ENCODE measurements at regions not wholly inside any gene's neighbourhood (a gene's known extent, or its start where the extent isn't known, plus 50 kb on each side); places are given as distances from the start of the nearest gene placed in this dataset.
A peak's percentile ranks its signal among the peaks of the same experiment; 100 is the strongest.

GRCh38 chrX:40154853-40155588 is 57.3 kb upstream of the BCOR start:
- Histone ChIP-seq H3K27me3 (replicated peaks; ENCODE audit: control insufficient read depth, insufficient read depth, low read length) (no peaks in the 10 kb centered on the region; the same call in 1 of the 2 replicates), H3K36me3 (ENCODE audit: control insufficient read depth, insufficient read depth, low read length) (no peaks in the 10 kb centered on the region), H3K4me3 (replicated peaks; ENCODE audit: low read depth, low read length) (peak overlapping the region; percentile 45)
- no peak for DNase-seq (ENCODE audit: extremely low read depth, insufficient read length)
- no peak for TF ChIP-seq CTCF (IDR thresholded peaks at IDR 0.05; ENCODE audit: insufficient read depth, low read length, poor library complexity, severe bottlenecking)

GRCh38 chrX:40154250-40154852 is 56.6 kb upstream of the BCOR start:
- Histone ChIP-seq H3K36me3 (ENCODE audit: control insufficient read depth, insufficient read depth, low read length) (no peaks in the 10 kb centered on the region), H3K4me3 (replicated peaks; ENCODE audit: low read depth, low read length) (peak overlapping the region; percentile 45), H3K27me3 (replicated peaks; ENCODE audit: control insufficient read depth, insufficient read depth, low read length) (no peaks in the 10 kb centered on the region; the same call in 1 of the 2 replicates)
- DNase-seq (ENCODE audit: extremely low read depth, insufficient read length), result no peak
- TF ChIP-seq CTCF (IDR thresholded peaks at IDR 0.05; ENCODE audit: insufficient read depth, low read length, poor library complexity, severe bottlenecking), result no peak

DNA sequence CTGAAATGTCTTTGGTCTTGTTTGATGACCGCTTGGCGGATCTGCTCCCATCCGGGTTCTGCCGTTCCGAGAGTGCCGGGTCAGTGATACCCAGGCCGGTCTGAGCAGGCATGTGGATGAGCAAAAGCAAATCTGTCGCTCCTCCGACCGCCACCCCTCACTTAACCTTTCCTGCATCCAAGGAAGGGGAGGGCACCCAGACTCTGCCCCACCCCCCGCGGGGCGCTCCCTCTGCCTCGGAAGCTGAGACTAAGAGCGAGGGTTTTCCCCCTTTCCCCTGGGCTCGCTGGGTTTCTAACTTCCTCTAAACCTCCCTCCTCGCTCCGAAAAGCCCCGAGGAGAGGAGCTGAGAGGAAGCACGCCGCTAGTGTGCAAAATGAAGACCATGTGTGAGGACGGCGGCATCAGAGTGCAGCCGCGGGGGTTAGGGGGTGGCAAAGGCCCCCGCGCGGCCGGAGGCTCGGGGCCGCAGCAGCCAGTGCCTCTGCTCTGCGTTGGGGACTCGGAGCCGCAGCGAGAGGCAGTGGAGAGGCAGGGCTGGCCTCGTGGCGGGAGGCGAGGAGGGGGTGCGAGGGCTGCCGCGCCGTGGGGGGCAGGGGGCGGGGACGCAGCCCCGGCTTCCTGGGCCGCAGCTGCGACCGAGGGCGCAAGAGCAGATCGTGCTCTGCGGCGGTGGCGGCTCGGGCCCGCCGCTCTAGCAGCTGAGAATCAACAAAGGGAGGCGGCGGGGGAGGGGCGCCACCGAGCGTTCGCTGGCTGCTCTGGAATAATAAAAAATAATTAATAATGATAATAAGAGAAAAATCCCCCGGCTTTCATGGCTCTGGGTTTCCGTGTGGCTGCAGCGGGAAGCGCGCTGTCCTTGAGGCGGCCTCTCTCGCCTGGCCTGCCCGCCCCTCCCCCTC is 55.8 kb upstream of the BCOR start:
- DNase-seq (ENCODE audit: extremely low read depth, insufficient read length), result peak; percentile 64
- TF ChIP-seq CTCF (IDR thresholded peaks at IDR 0.05; ENCODE audit: insufficient read depth, low read length, poor library complexity, severe bottlenecking), result no peak
- Histone ChIP-seq H3K27me3 (replicated peaks; ENCODE audit: control insufficient read depth, insufficient read depth, low read length) (no peaks in the 10 kb centered on the region; the same call in 1 of the 2 replicates), H3K4me3 (replicated peaks; ENCODE audit: low read depth, low read length) (peak overlapping the region; percentile 45), H3K36me3 (ENCODE audit: control insufficient read depth, insufficient read depth, low read length) (no peaks in the 10 kb centered on the region)

DNA sequence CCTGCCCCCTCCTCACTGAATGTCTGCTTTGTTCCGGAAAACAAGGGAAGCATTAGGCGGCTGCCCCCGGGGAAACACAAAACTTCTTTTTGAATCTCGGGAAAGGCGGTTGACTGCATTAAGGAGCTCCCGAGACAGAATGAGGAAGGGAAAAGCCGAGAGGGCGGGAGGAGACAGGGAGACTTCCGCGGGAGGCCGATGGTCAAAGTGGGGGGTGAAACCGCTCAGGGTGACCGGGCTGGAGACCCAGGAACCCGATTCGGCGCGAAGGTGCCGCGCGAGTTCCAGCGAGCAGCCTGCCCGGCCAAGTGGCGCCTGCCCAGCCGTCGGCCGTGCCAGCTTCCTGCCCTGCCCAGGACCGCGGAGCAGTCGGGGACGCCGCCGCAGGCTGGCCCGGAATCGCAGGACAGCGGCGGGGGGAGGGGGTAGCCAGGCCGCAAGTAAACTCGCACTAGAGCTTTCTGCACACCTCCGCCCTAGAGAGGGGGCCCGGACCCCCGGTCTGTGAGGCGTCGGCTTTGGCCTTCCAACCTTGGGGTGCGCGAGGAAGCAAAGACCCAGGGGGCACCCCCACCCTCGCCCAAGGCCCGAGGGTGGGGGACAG is 55.1 kb upstream of the BCOR start:
- Histone ChIP-seq H3K4me3 (replicated peaks; ENCODE audit: low read depth, low read length) (peak overlapping the region; percentile 45), H3K36me3 (ENCODE audit: control insufficient read depth, insufficient read depth, low read length) (no peaks in the 10 kb centered on the region), H3K27me3 (replicated peaks; ENCODE audit: control insufficient read depth, insufficient read depth, low read length) (no peaks in the 10 kb centered on the region; the same call in 1 of the 2 replicates)
- DNase-seq (ENCODE audit: extremely low read depth, insufficient read length), result no peak
- TF ChIP-seq CTCF (IDR thresholded peaks at IDR 0.05; ENCODE audit: insufficient read depth, low read length, poor library complexity, severe bottlenecking), result no peak

DNA sequence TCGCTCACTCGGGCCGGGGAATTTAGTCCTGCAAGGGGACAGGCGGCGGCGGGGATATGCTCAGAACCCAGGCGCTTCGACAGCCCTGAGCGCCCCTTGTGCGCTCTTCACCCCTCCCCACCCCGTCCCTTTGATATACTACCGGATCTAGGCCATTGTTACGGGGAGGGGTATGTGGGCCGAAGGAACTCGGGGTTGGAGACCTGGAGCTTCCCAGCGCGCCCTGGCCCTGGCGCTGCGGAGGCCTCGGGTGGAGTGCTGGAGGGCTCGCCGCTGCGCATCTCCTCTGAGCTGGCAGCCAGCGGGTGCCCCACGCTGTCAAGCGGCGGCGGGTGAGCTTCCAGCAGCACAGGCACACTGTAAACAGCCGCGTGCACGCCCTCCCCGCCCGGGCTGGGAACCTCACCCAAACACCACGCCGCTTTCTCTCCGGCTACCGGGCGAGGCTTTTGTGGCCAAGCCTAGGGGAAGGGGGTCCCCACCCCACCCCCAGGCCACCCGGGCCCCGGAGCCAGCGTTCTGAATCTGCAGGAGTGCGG is 54.5 kb upstream of the BCOR start:
- H3K27me3 ChIP-seq (replicated peaks; ENCODE audit: control insufficient read depth, insufficient read depth, low read length), result no peaks in the 10 kb centered on the region; the same call in 1 of the 2 replicates
- TF ChIP-seq CTCF (IDR thresholded peaks at IDR 0.05; ENCODE audit: insufficient read depth, low read length, poor library complexity, severe bottlenecking), result no peak
- no peak for DNase-seq (ENCODE audit: extremely low read depth, insufficient read length)
- H3K4me3 ChIP-seq (replicated peaks; ENCODE audit: low read depth, low read length), result no peak overlapping the region
- H3K36me3 ChIP-seq (ENCODE audit: control insufficient read depth, insufficient read depth, low read length), result no peaks in the 10 kb centered on the region

All from GM06990 (cell line).